ENCODE measurements at regions not wholly inside any gene's neighbourhood (a gene's known extent, or its start where the extent isn't known, plus 50 kb on each side); places are given as distances from the start of the nearest gene placed in this dataset.

DNA sequence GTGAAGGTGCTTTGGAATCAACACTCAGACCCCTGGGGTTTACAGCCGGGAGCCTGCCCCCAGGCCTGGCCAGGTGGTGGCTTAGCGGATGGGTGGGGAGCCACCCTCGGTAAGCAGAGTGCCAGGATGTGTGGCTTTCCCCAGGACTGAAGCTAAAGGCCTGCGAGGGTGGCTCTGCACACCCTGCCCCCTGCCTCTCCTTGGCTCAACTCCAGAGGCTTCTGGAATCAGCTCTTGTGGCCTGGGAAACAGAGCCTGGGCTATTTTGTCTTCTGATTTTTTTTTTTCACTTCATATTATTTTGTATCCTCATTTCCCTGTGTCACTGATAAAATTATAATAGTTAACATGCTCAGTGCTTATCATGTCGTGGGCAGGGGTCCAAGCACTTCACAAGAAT is 79.8 kb downstream of the RHOB start:
- no peaks in the 10 kb centered on the region for H4K20me1 ChIP-seq (replicated peaks; ENCODE audit: control insufficient read depth, insufficient read depth, low read length)
- H2AFZ ChIP-seq (ENCODE audit: low read depth, low read length): no peak overlapping the region
- no TSS peak for BruUV-seq (replicated peaks)
- ChIA-PET CTCF (ENCODE audit: low intra/inter-chr PET ratio) (no interaction called here), POLR2A (interaction anchor here (1.3 to 1.5 kb wide), 2 partner anchors 11 to 17 kb away, joined by 3 to 6 read pairs; no protein-coding TSS in a partner anchor)
- 37% methylated on average over 2 of the region's 5 CpGs for WGBS (ENCODE audit: insufficient coverage, low coverage, missing lambda C conversion rate)
- ATAC-seq (no peak), DNase-seq (ENCODE audit: extremely low read depth in 1 of 4, low spot score in 3 of 4) (no peak), FAIRE-seq (no peak)
- 0 out of 4 replicates have a peak overlapping the region, but pooled peaks of 1 of the 2 experiments have one; percentile 6 for H3K9ac ChIP-seq (ENCODE audit: insufficient read depth in 1 of 2, low read depth in 2 of 2, low read length in 2 of 2)
- peaks cover 17 to 18% of the 10 kb centered on the region in 2 experiments for H3K4me1 ChIP-seq (replicated peaks in 1 of 2; ENCODE audit: control insufficient read depth in 2 of 2, insufficient read depth in 2 of 2, low read length in 2 of 2)
- H3K9me1 ChIP-seq (ENCODE audit: control insufficient read depth, insufficient read depth, low read length): no peaks in the 10 kb centered on the region
- no peaks in the 10 kb centered on the region for H3K79me2 ChIP-seq (ENCODE audit: control insufficient read depth, insufficient read depth, low read length)
- in situ Hi-C loops (cut with MboI) (no loop called here), intact Hi-C loops (cut with micrococcal nuclease) (no loop called here)
- H3K4me3 ChIP-seq: no peak overlapping the region
- H3K27ac ChIP-seq (ENCODE audit: extremely low read depth, low read depth, low read length): no peak overlapping the region
- no peak overlapping the region for H3K4me2 ChIP-seq (ENCODE audit: insufficient read depth, low read length)
- H3K36me3 ChIP-seq (ENCODE audit: control insufficient read depth, insufficient read depth, low read length): no peaks in the 10 kb centered on the region
- H3K9me3 ChIP-seq (replicated peaks; ENCODE audit: control insufficient read depth, insufficient read depth, low read depth, low read length): no peaks in the 10 kb centered on the region
- TF ChIP-seq, protein P1, sequence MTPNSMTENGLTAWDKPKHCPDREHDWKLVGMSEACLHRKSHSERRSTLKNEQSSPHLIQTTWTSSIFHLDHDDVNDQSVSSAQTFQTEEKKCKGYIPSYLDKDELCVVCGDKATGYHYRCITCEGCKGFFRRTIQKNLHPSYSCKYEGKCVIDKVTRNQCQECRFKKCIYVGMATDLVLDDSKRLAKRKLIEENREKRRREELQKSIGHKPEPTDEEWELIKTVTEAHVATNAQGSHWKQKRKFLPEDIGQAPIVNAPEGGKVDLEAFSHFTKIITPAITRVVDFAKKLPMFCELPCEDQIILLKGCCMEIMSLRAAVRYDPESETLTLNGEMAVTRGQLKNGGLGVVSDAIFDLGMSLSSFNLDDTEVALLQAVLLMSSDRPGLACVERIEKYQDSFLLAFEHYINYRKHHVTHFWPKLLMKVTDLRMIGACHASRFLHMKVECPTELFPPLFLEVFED (CRISPR knock-in tag; conservative IDR thresholded peaks at IDR 0.05): no peak
- TF ChIP-seq MIER1 (IDR thresholded peaks at IDR 0.05; ENCODE audit: low read depth) (no peak), NFIC (IDR thresholded peaks at IDR 0.05) (0 out of 2 replicates have a peak, but pooled peaks have one; percentile 9)
- peaks cover 0 to 24% of the 10 kb centered on the region in 2 experiments; a peak in 2 of 5 replicates for H3K27me3 ChIP-seq (ENCODE audit: control insufficient read depth in 2 of 2, insufficient read depth in 2 of 2, low read length in 2 of 2)

DNA sequence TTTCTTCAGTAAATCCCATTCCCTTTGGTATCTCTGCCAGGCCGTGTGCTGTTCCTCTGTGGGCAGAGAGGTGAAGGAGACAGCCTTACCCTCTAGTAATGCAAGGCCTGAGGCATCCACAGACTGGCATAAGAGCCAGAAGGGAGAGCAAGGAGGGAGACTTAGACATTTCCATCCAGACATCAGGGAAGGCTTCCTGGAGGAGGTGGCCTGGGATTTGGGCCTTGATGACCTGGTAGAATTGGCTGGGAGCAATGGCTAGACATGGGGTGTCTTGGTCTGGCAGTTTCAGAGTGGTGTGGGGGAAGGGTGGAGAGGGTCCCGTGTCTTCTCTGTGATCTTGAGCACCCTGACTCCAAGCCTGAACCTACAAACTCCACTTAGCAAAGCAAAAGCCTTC is 81.8 kb downstream of the RHOB start:
- intact Hi-C loops (cut with micrococcal nuclease) (no loop called here), in situ Hi-C loops (cut with MboI) (no loop called here)
- no peak overlapping the region for H3K9ac ChIP-seq (ENCODE audit: insufficient read depth in 1 of 2, low read depth in 2 of 2, low read length in 2 of 2)
- H3K4me2 ChIP-seq (ENCODE audit: insufficient read depth, low read length): no peak overlapping the region
- peaks cover 0 to 27% of the 10 kb centered on the region in 2 experiments; a peak in 2 of 5 replicates for H3K27me3 ChIP-seq (ENCODE audit: control insufficient read depth in 2 of 2, insufficient read depth in 2 of 2, low read length in 2 of 2)
- 0 out of 2 replicates have a peak, but pooled peaks cover 4% of the 10 kb centered on the region for H4K20me1 ChIP-seq (replicated peaks; ENCODE audit: control insufficient read depth, insufficient read depth, low read length)
- no peak overlapping the region for H2AFZ ChIP-seq (ENCODE audit: low read depth, low read length)
- POLR2A ChIA-PET: no interaction called here
- WGBS (ENCODE audit: insufficient coverage, low coverage, missing lambda C conversion rate): 13% methylated on average over 2 of the region's 2 CpGs
- no peaks in the 10 kb centered on the region for H3K79me2 ChIP-seq (ENCODE audit: control insufficient read depth, insufficient read depth, low read length)
- CTCF ChIA-PET (ENCODE audit: low intra/inter-chr PET ratio): no interaction called here
- FAIRE-seq: no peak
- H3K4me1 ChIP-seq (replicated peaks in 1 of 2; ENCODE audit: control insufficient read depth in 2 of 2, insufficient read depth in 2 of 2, low read length in 2 of 2): peaks cover 17 to 18% of the 10 kb centered on the region in 2 experiments
- H3K27ac ChIP-seq (ENCODE audit: extremely low read depth, low read depth, low read length): no peak overlapping the region
- H3K4me3 ChIP-seq: no peak overlapping the region
- H3K36me3 ChIP-seq (ENCODE audit: control insufficient read depth, insufficient read depth, low read length): no peaks in the 10 kb centered on the region
- DNase-seq (ENCODE audit: extremely low read depth in 1 of 4, low spot score in 3 of 4): no peak
- no peaks in the 10 kb centered on the region for H3K9me3 ChIP-seq (replicated peaks; ENCODE audit: control insufficient read depth, insufficient read depth, low read depth, low read length)
- H3K9me1 ChIP-seq (ENCODE audit: control insufficient read depth, insufficient read depth, low read length): no peaks in the 10 kb centered on the region
- no peak for ATAC-seq
- no TSS peak for BruUV-seq (replicated peaks)
- no peak for TF ChIP-seq ZNF140 (CRISPR knock-in tag; IDR thresholded peaks at IDR 0.05)
- TF ChIP-seq BRF1 (IDR thresholded peaks at IDR 0.05; ENCODE audit: borderline replicate concordance, extremely low read depth, insufficient read length): no peak
- TF ChIP-seq BCOR (IDR thresholded peaks at IDR 0.05): peak; percentile 39; the same call in 1 of the 2 replicates
- no peak for TF ChIP-seq JUNB (CRISPR knock-in tag; conservative IDR thresholded peaks at IDR 0.05)
- TF ChIP-seq, protein P2, sequence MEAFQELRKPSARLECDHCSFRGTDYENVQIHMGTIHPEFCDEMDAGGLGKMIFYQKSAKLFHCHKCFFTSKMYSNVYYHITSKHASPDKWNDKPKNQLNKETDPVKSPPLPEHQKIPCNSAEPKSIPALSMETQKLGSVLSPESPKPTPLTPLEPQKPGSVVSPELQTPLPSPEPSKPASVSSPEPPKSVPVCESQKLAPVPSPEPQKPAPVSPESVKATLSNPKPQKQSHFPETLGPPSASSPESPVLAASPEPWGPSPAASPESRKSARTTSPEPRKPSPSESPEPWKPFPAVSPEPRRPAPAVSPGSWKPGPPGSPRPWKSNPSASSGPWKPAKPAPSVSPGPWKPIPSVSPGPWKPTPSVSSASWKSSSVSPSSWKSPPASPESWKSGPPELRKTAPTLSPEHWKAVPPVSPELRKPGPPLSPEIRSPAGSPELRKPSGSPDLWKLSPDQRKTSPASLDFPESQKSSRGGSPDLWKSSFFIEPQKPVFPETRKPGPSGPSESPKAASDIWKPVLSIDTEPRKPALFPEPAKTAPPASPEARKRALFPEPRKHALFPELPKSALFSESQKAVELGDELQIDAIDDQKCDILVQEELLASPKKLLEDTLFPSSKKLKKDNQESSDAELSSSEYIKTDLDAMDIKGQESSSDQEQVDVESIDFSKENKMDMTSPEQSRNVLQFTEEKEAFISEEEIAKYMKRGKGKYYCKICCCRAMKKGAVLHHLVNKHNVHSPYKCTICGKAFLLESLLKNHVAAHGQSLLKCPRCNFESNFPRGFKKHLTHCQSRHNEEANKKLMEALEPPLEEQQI (IDR thresholded peaks at IDR 0.05): no peak
- peak; percentile 86 for TF ChIP-seq RBM25 (IDR thresholded peaks at IDR 0.05; ENCODE audit: low read depth, low read length, severe bottlenecking)
- TF ChIP-seq TAF15 (IDR thresholded peaks at IDR 0.05; ENCODE audit: low read depth, low read length): no peak
- TF ChIP-seq BCL6 (CRISPR knock-in tag; IDR thresholded peaks at IDR 0.05): no peak
- TF ChIP-seq ZNF436 (CRISPR knock-in tag; IDR thresholded peaks at IDR 0.05): peak; percentile 42; the same call in 1 of the 2 replicates
- no peak for TF ChIP-seq NEUROD1 (IDR thresholded peaks at IDR 0.05; ENCODE audit: borderline replicate concordance, low read depth, low read length, partially characterized antibody)
- 0 out of 2 replicates have a peak, but pooled peaks have one; percentile 33 for TF ChIP-seq SMARCA5 (IDR thresholded peaks at IDR 0.05)
- TF ChIP-seq KLF16 (IDR thresholded peaks at IDR 0.05): no peak
